Mesothelial cell of epicardium (in vitro differentiated cells): ENCODE measurements at regions not wholly inside any gene's neighbourhood (a gene's known extent, or its start where the extent isn't known, plus 50 kb on each side); places are given as distances from the start of the nearest gene placed in this dataset.

Experiments used
- DNase-seq, 2 experiments: peaks; one replicate each; pipeline ENCODE4 v3.0.0; 2021; ENCODE audit warnings: low spot score in 2 of 2; ENCODE audit not compliant: unreplicated experiment in 2 of 2
- H3K27ac Mint-ChIP-seq: 2 replicates; pipeline ENCODE4 v1.8.0; 2021; ENCODE audit warnings: mixed read lengths
- H3K27me3 Mint-ChIP-seq: 2 replicates; pipeline ENCODE4 v1.8.0; 2021; ENCODE audit warnings: low read depth, mixed read lengths
- H3K36me3 Mint-ChIP-seq: 2 replicates; pipeline ENCODE4 v1.8.0; 2021; ENCODE audit warnings: mixed read lengths
- H3K4me1 Mint-ChIP-seq: 2 replicates; pipeline ENCODE4 v1.8.0; 2021; ENCODE audit warnings: mixed read lengths
- H3K4me3 Mint-ChIP-seq: 2 replicates; pipeline ENCODE4 v1.8.0; 2021; ENCODE audit warnings: mild to moderate bottlenecking, moderate library complexity, mixed read lengths
- H3K9me3 Mint-ChIP-seq: 2 replicates; pipeline ENCODE4 v1.8.0; 2021; ENCODE audit warnings: mixed read lengths
- CTCF ChIP-seq: fragments of 200-600 bp; sonication (generic); IDR thresholded peaks from one replicate; pipeline ENCODE4 v1.5.0; 2021; ENCODE audit warnings: antibody characterized with exemption; ENCODE audit not compliant: unreplicated experiment

GRCh38 chr2:368386-368785 lies 80.5 kb upstream of the ALKAL2 start:
- Mint-ChIP-seq H3K4me3 (no peak overlapping the region), H3K27me3 (peaks cover 6% of the 10 kb centered on the region), H3K27ac (no peak overlapping the region), H3K36me3 (no peaks in the 10 kb centered on the region), H3K4me1 (no peaks in the 10 kb centered on the region), H3K9me3 (peaks cover 24% of the 10 kb centered on the region)
- no peak for TF ChIP-seq CTCF
- DNase-seq, result no peak

GRCh38 chr2:367246-367645 lies 79.4 kb upstream of the ALKAL2 start:
- Mint-ChIP-seq H3K27me3 (peaks cover 6% of the 10 kb centered on the region), H3K4me3 (no peak overlapping the region), H3K36me3 (no peaks in the 10 kb centered on the region), H3K9me3 (peaks cover 26% of the 10 kb centered on the region), H3K27ac (no peak overlapping the region), H3K4me1 (no peaks in the 10 kb centered on the region)
- no peak for TF ChIP-seq CTCF
- no peak for DNase-seq

- Mint-ChIP-seq H3K9me3 (peaks cover 21% of the 10 kb centered on the region), H3K4me1 (no peaks in the 10 kb centered on the region), H3K4me3 (no peak overlapping the region), H3K27me3 (peaks cover 6% of the 10 kb centered on the region), H3K36me3 (no peaks in the 10 kb centered on the region), H3K27ac (no peak overlapping the region)
- no peak for TF ChIP-seq CTCF
- DNase-seq, result no peak
Observed at GRCh38 chr2:366706-367105, 78.8 kb upstream of the ALKAL2 start.

GRCh38 chr2:365367-366275 lies 77.7 kb upstream of the ALKAL2 start:
- peaks cover 6% of the 10 kb centered on the region for H3K27me3 Mint-ChIP-seq
- no peak for TF ChIP-seq CTCF
- H3K36me3 Mint-ChIP-seq, result no peaks in the 10 kb centered on the region
- no peak overlapping the region for H3K27ac Mint-ChIP-seq
- H3K9me3 Mint-ChIP-seq, result peaks cover 13% of the 10 kb centered on the region
- no peak for DNase-seq
- no peak overlapping the region for H3K4me3 Mint-ChIP-seq
- H3K4me1 Mint-ChIP-seq, result no peaks in the 10 kb centered on the region

GRCh38 chr2:363824-364470 lies 76.1 kb upstream of the ALKAL2 start:
- Mint-ChIP-seq H3K27ac (no peak overlapping the region), H3K36me3 (no peaks in the 10 kb centered on the region), H3K9me3 (peaks cover 19% of the 10 kb centered on the region), H3K4me3 (no peak overlapping the region), H3K4me1 (no peaks in the 10 kb centered on the region), H3K27me3 (peaks cover 7% of the 10 kb centered on the region)
- DNase-seq, result no peak
- no peak for TF ChIP-seq CTCF
